Endothelial cell of umbilical vein (primary cell): ENCODE measurements at regions not wholly inside any gene's neighbourhood (a gene's known extent, or its start where the extent isn't known, plus 50 kb on each side); places are given as distances from the start of the nearest gene placed in this dataset.

ENCODE experiments used
- BruUV-seq: library from RNA; stranded (reverse); fragments of 400-500 nt; replicated peaks from 2 replicates; lab custom pipeline; 2021; lab: Mats Ljungman, UMichigan
- CTCF ChIA-PET: fragments of 300-600, 350-600 bp; sonication (Branson Sonifier 250); formaldehyde crosslinking; loops from one replicate; lab custom pipeline; 2021; ENCODE audit warnings: antibody characterized with exemption, inconsistent platforms; lab: Charles Lee
- POLR2A ChIA-PET: fragments of 300-600, 350-600 bp; sonication (Branson Sonifier 250); formaldehyde crosslinking; loops from one replicate; lab custom pipeline; 2021; ENCODE audit warnings: antibody characterized with exemption, inconsistent platforms; lab: Charles Lee
- DNase-seq: peaks from one replicate; pipeline ENCODE4 v3.0.0-alpha.2; 2011; ENCODE audit warnings: low read depth, low spot score
- FAIRE-seq: peaks from 2 replicates; lab custom pipeline; 2011; peaks lifted over from hg19 to GRCh38; lab: Jason Lieb, UNC
- H2AFZ ChIP-seq: 2 replicates; pipeline ENCODE4 v1.6.0; 2012; ENCODE audit warnings: low read depth, low read length, control low read depth, inconsistent platforms
- H3K27ac ChIP-seq: 2 replicates; pipeline ENCODE4 v1.5.1; 2011; ENCODE audit warnings: low read depth, mild to moderate bottlenecking, control low read depth, low read length, moderate library complexity; ENCODE audit not compliant: insufficient read depth
- H3K27me3 ChIP-seq, 2 experiments: 2 replicates each; pipeline versions ENCODE4 v1.6.0 to v1.6.1; 2011; ENCODE audit warnings: low read length in 2 of 2, mixed read lengths in 1 of 2; ENCODE audit not compliant: control insufficient read depth in 2 of 2, insufficient read depth in 2 of 2
- H3K36me3 ChIP-seq, 2 experiments: 2 replicates in 1 of 2; 3 replicates in 1 of 2; pipeline ENCODE4 v1.5.1; 2011; ENCODE audit warnings: low read length in 2 of 2, mild to moderate bottlenecking in 1 of 2, moderate library complexity in 1 of 2; ENCODE audit not compliant: control insufficient read depth in 2 of 2, insufficient read depth in 2 of 2; ENCODE audit errors: extremely low read depth in 1 of 2
- H3K4me1 ChIP-seq: 3 replicates; pipeline ENCODE4 v1.5.1; 2011; ENCODE audit warnings: mild to moderate bottlenecking, low read length; ENCODE audit not compliant: control insufficient read depth, insufficient read depth; ENCODE audit errors: extremely low read depth
- H3K4me2 ChIP-seq: 2 replicates; pipeline ENCODE4 v1.6.1; 2011; ENCODE audit warnings: low read length, control low read depth, mixed read lengths; ENCODE audit not compliant: insufficient read depth
- H3K4me3 ChIP-seq, 3 experiments: fragments of 200-600 bp in 1 of 3; sonication (generic), shearing (Covaris generic) in 1 of 3; replicated peaks in 1 of 3; 2 replicates each; pipeline ENCODE4 v1.5.1; 2011 to 2016; ENCODE audit warnings: control low read depth in 3 of 3, low read length in 3 of 3, mild to moderate bottlenecking in 2 of 3, inconsistent platforms in 1 of 3, low read depth in 1 of 3, moderate library complexity in 1 of 3; ENCODE audit not compliant: insufficient read depth in 1 of 3
- H3K79me2 ChIP-seq: 2 replicates; pipeline ENCODE4 v1.6.0; 2012; ENCODE audit warnings: low read length, inconsistent platforms; ENCODE audit not compliant: control insufficient read depth, insufficient read depth
- H3K9ac ChIP-seq: replicated peaks from 2 replicates; pipeline ENCODE3; 2011; ENCODE audit warnings: low read length, control low read depth; ENCODE audit not compliant: insufficient read depth; ENCODE audit errors: extremely low read depth
- H3K9me1 ChIP-seq: replicated peaks from 3 replicates; pipeline ENCODE4 v1.6.0; 2011; ENCODE audit warnings: mild to moderate bottlenecking, low read length; ENCODE audit not compliant: control insufficient read depth, insufficient read depth; ENCODE audit errors: extremely low read depth
- H3K9me3 ChIP-seq: replicated peaks from 2 replicates; pipeline ENCODE4 v1.5.1; 2012; ENCODE audit warnings: low read length, inconsistent platforms; ENCODE audit not compliant: control insufficient read depth, insufficient read depth
- H4K20me1 ChIP-seq: replicated peaks from 2 replicates; pipeline ENCODE3; 2011; ENCODE audit warnings: mild to moderate bottlenecking, low read length; ENCODE audit not compliant: control insufficient read depth, insufficient read depth; ENCODE audit errors: extremely low read depth
- EZH2 ChIP-seq: IDR thresholded peaks from 2 replicates; pipeline ENCODE4 v1.6.1; 2012; ENCODE audit warnings: borderline replicate concordance, low read depth, mild to moderate bottlenecking, moderate library complexity, low read length, inconsistent platforms; ENCODE audit not compliant: severe bottlenecking
- FOS ChIP-seq: IDR thresholded peaks from 2 replicates; pipeline ENCODE4 v1.6.1; 2011; ENCODE audit warnings: mild to moderate bottlenecking, low read length, moderate library complexity, borderline replicate concordance; ENCODE audit not compliant: insufficient read depth
- GATA2 ChIP-seq: IDR thresholded peaks from 2 replicates; pipeline ENCODE4 v1.7.0; 2011; ENCODE audit warnings: low read depth, mild to moderate bottlenecking, moderate library complexity, mixed read lengths, low read length; ENCODE audit not compliant: insufficient read length, insufficient read depth
- JUN ChIP-seq: IDR thresholded peaks from 2 replicates; pipeline ENCODE4 v1.6.1; 2011; ENCODE audit warnings: borderline replicate concordance, low read depth; ENCODE audit not compliant: insufficient read length, insufficient read depth
- MAX ChIP-seq: IDR thresholded peaks from 2 replicates; pipeline ENCODE4 v1.6.1; 2011; ENCODE audit not compliant: insufficient read depth, insufficient read length
- POLR2A ChIP-seq: IDR thresholded peaks from 2 replicates; pipeline ENCODE4 v1.6.1; 2012; ENCODE audit warnings: low read depth, mild to moderate bottlenecking, control low read depth, low read length
- POLR2AphosphoS5 ChIP-seq: IDR thresholded peaks from 2 replicates; pipeline ENCODE4 v1.6.1; 2012; ENCODE audit warnings: low read depth, mild to moderate bottlenecking, control low read depth, low read length, moderate library complexity; ENCODE audit not compliant: insufficient read depth
- dilution Hi-C: fragments of 300-500 bp; cut with MboI; formaldehyde crosslinking; loops from one replicate; pipeline ENCODE4 v1.15.0; 2019; ENCODE audit warnings: low sequenced_read_pairs; ENCODE audit not compliant: extremely low pct_ligation_motif_present
- intact Hi-C: fragments of 100-400 bp; cut with micrococcal nuclease; formaldehyde crosslinking; loops from one replicate; pipeline ENCODE4 v1.10.0; 2022
- TF ChIP-seq, protein P1 (sequence below), 2 donors: IDR thresholded peaks; 1 replicate in 1 of 2; 2 replicates in 1 of 2; pipeline ENCODE4 v1.5.1; 2011; ENCODE audit warnings: low read length in 2 of 2, mild to moderate bottlenecking in 2 of 2, moderate library complexity in 2 of 2, control low read depth in 1 of 2, inconsistent platforms in 1 of 2, low read depth in 1 of 2; ENCODE audit not compliant: insufficient read depth in 1 of 2; ENCODE audit errors: extremely low read depth in 1 of 2

DNA sequence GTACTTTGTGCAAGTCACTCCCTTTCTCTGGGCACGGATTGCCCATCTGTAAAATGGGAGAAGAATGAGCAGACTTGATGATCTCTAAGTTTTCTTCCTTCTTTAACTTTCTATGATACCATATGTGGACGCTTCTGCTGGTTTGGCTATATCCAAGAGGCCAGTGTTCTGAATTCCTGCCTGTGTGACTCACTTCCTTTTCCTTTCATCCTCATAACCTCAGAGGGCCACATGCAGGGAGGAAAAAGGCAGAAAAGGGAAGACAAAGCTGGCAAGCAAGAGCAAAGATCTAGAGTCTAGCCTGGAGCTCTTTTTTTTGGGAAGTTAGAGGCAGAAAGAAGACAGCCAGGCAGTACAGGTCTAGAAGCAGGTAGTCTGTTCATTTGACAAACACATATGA lies 151.2 kb downstream of the OMA1 start:
- DNase-seq (peak; percentile 78), FAIRE-seq (peak; percentile 98)
- peak overlapping the region; percentile 76 for H2AFZ ChIP-seq
- H3K79me2 ChIP-seq = no peaks in the 10 kb centered on the region
- H3K36me3 ChIP-seq = no peaks in the 10 kb centered on the region
- BruUV-seq = no TSS peak
- intact Hi-C loops = loop anchor here (1.0 to 10.0 kb wide), 5 partner anchors 39 to 1563 kb away; partner anchors contain the start of gene OMA1
- H3K4me1 ChIP-seq = peaks cover 25% of the 10 kb centered on the region
- H4K20me1 ChIP-seq = no peaks in the 10 kb centered on the region
- peak overlapping the region; percentile 64 for H3K4me2 ChIP-seq
- H3K4me3 ChIP-seq = no peak overlapping the region
- dilution Hi-C loops = no loop called here
- CTCF ChIA-PET = interaction anchor here (0.8 to 1.1 kb wide), 4 partner anchors 9 to 39 kb away, joined by 3 to 4 read pairs (median 4); no protein-coding TSS in a partner anchor
- peak; percentile 92 for TF ChIP-seq JUN
- peak; percentile 89 for TF ChIP-seq FOS
- TF ChIP-seq GATA2 = no peak
- peak; percentile 26 for TF ChIP-seq MAX
- TF ChIP-seq, protein P1, sequence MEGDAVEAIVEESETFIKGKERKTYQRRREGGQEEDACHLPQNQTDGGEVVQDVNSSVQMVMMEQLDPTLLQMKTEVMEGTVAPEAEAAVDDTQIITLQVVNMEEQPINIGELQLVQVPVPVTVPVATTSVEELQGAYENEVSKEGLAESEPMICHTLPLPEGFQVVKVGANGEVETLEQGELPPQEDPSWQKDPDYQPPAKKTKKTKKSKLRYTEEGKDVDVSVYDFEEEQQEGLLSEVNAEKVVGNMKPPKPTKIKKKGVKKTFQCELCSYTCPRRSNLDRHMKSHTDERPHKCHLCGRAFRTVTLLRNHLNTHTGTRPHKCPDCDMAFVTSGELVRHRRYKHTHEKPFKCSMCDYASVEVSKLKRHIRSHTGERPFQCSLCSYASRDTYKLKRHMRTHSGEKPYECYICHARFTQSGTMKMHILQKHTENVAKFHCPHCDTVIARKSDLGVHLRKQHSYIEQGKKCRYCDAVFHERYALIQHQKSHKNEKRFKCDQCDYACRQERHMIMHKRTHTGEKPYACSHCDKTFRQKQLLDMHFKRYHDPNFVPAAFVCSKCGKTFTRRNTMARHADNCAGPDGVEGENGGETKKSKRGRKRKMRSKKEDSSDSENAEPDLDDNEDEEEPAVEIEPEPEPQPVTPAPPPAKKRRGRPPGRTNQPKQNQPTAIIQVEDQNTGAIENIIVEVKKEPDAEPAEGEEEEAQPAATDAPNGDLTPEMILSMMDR (IDR thresholded peaks at IDR 0.05; ENCODE audit: extremely low read depth in 1 of 2, insufficient read depth in 1 of 2, low read depth in 1 of 2, low read length in 2 of 2) = no peak
- peak; percentile 75 for TF ChIP-seq POLR2AphosphoS5
- no peak for TF ChIP-seq POLR2A
- no peak for TF ChIP-seq EZH2
- peak overlapping the region; percentile 70 for H3K9ac ChIP-seq
- no peaks in the 10 kb centered on the region for H3K27me3 ChIP-seq
- no peaks in the 10 kb centered on the region for H3K9me1 ChIP-seq
- H3K9me3 ChIP-seq = no peaks in the 10 kb centered on the region
- POLR2A ChIA-PET = no interaction called here
- peak overlapping the region; percentile 84 for H3K27ac ChIP-seq
